WI38 (cell line): ENCODE measurements at regions not wholly inside any gene's neighbourhood (a gene's known extent, or its start where the extent isn't known, plus 50 kb on each side); places are given as distances from the start of the nearest gene placed in this dataset.

Experiments used
- H3K4me3 ChIP-seq: 2 replicates; pipeline ENCODE4 v1.5.1; 2011; ENCODE audit warnings: low read depth, mild to moderate bottlenecking, control low read depth, low read length
- CTCF ChIP-seq: IDR thresholded peaks from 2 replicates; pipeline ENCODE4 v1.5.1; 2012; ENCODE audit warnings: low read depth, mild to moderate bottlenecking, control low read depth, low read length

DNA sequence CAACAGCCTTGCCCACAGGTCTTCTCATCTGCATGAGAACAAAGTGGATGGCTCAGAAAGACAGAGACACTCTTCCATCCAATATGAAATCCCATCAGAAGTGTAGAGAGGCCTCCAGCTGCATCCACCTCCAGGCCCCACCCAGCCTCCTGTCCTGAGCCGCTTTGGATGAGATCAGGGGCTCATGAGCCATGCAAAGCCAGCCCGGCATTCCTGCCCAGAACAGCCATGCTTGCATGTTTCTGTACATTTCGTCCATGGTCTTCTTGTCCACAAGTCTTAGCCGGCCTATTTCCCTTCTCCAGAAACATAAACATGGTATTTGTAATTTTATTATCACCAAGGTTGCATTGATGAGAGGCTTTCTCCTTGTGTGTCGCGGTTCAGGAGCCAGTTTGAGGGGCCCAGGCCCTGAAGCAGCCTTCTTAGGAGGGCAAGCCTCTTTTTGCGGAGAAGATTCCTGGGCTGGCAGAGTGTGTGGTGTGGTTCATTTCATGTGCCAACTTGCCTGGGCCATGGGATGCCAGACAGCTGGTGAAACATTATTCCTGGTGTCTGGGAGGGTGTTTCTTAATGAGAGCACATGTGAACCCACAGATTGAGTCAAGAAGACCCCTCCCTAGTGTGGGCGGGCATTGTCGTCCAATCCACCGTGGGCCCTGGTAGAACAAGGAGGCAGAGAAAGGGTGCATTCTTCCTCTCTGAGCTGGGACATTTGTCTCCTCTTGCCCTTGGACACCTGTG lies 928.9 kb downstream of the TBC1D22A start:
- no peak for TF ChIP-seq CTCF
- H3K4me3 ChIP-seq: no peak overlapping the region

- TF ChIP-seq CTCF: no peak
- H3K4me3 ChIP-seq: no peak overlapping the region
Observed at GRCh38 chr22:47690586-47690985, 928.1 kb downstream of the TBC1D22A start.

GRCh38 chr22:47690166-47690565 lies 927.7 kb downstream of the TBC1D22A start:
- TF ChIP-seq CTCF: no peak
- H3K4me3 ChIP-seq: no peak overlapping the region

- no peak for TF ChIP-seq CTCF
- H3K4me3 ChIP-seq: no peak overlapping the region
Observed at GRCh38 chr22:47687776-47688175, 925.3 kb downstream of the TBC1D22A start.

- H3K4me3 ChIP-seq: no peak overlapping the region
- TF ChIP-seq CTCF: no peak
Observed at GRCh38 chr22:47687346-47687655, 924.9 kb downstream of the TBC1D22A start.

DNA sequence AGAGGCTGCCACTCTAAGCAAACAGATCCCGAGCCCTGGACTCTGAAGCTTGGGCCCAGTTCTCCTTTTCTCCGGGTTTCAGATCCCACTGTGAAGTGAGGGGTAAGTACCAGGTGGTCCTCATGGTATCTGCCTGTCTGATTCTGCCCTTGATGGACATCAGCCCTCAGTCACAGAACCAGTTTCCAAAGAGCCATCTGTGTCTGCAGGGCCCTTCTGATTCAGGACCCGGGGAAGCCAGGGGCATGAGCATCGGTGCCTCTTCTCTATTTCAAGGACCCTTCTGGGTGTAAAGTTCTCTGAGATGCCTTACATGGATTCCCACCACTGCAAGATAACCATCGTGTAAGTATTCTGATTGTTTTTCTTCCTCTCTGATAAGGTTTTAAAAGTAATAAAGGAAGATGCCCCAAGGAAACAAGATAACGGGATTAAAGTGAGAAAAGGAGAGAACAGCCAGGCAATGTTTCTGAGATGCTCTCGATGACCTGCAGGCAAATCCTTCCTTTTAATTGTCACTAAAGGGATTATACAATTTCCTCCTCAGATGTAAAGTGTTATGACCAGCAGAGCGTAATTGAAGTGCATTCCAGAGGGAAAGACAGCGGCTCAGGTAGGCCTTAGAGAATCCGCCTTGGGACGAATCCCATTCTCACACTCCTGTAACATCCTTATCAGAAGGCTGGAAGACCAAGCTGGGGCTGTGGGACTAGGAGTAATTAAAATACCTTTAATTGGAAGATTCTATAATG lies 924.3 kb downstream of the TBC1D22A start:
- no peak overlapping the region for H3K4me3 ChIP-seq
- no peak for TF ChIP-seq CTCF

GRCh38 chr22:47681411-47682165 lies 919.1 kb downstream of the TBC1D22A start:
- no peak overlapping the region for H3K4me3 ChIP-seq
- no peak for TF ChIP-seq CTCF
